IMR-90 (cell line): ENCODE measurements at regions not wholly inside any gene's neighbourhood (a gene's known extent, or its start where the extent isn't known, plus 50 kb on each side); places are given as distances from the start of the nearest gene placed in this dataset.

Experiments
- ATAC-seq: fragments of 200-7000 bp; cut with Tn5 transposase; 2 replicates; pipeline ENCODE4 v1.9.1; 2020; ENCODE audit warnings: low read depth, mild to moderate bottlenecking, moderate library complexity
- BruUV-seq: library from RNA; stranded (reverse); fragments of 400-500 nt; replicated peaks from 2 replicates; lab custom pipeline; 2021; lab: Mats Ljungman, UMichigan
- CTCF ChIA-PET: fragments of 300-600 bp; formaldehyde crosslinking; extraction: SDS; loops from one replicate; lab custom pipeline; 2021; ENCODE audit warnings: antibody characterized with exemption; lab: Yijun Ruan, JAX
- POLR2A ChIA-PET: fragments of 300-600 bp; sonication (Branson Sonifier 250); formaldehyde crosslinking; loops from one replicate; lab custom pipeline; 2022; ENCODE audit warnings: antibody characterized with exemption; ENCODE audit not compliant: unreplicated experiment; lab: Charles Lee
- DNase-seq: peaks from one replicate; pipeline ENCODE4 v3.0.0; 2013
- H2AFZ ChIP-seq: replicated peaks from 2 replicates; pipeline ENCODE3; 2013; ENCODE audit warnings: low read length, mild to moderate bottlenecking; ENCODE audit not compliant: poor library complexity
- H2AK5ac ChIP-seq: 2 replicates; pipeline ENCODE4 v1.6.1; 2013; ENCODE audit warnings: low read depth, low read length, inconsistent platforms
- H2AK9ac ChIP-seq: replicated peaks from 2 replicates; pipeline ENCODE3; 2013; ENCODE audit warnings: mild to moderate bottlenecking, low read depth, low read length, moderate library complexity; ENCODE audit not compliant: poor library complexity
- H2BK120ac ChIP-seq: 2 replicates; pipeline ENCODE4 v1.6.1; 2013; ENCODE audit warnings: low read depth, low read length, inconsistent platforms
- H2BK15ac ChIP-seq: 3 replicates; pipeline ENCODE4 v1.6.1; 2013; ENCODE audit warnings: low read depth, low read length, inconsistent platforms
- H2BK20ac ChIP-seq: 2 replicates; pipeline ENCODE4 v1.6.1; 2013; ENCODE audit warnings: low read depth, mild to moderate bottlenecking, inconsistent platforms, low read length, moderate library complexity
- H2BK5ac ChIP-seq: 2 replicates; pipeline ENCODE4 v1.6.1; 2013; ENCODE audit warnings: mild to moderate bottlenecking, low read depth, low read length, inconsistent platforms; ENCODE audit not compliant: poor library complexity, severe bottlenecking
- H3K14ac ChIP-seq: replicated peaks from 2 replicates; pipeline ENCODE4 v1.6.1; 2013; ENCODE audit warnings: low read depth, low read length, inconsistent platforms
- H3K18ac ChIP-seq: 2 replicates; pipeline ENCODE4 v1.6.1; 2013; ENCODE audit warnings: low read depth, low read length, control low read depth
- H3K23ac ChIP-seq: 2 replicates; pipeline ENCODE4 v1.6.1; 2013; ENCODE audit warnings: low read depth, low read length, inconsistent platforms
- H3K27ac ChIP-seq: 2 replicates; pipeline ENCODE4 v1.5.1; 2013; ENCODE audit warnings: mild to moderate bottlenecking, control low read depth, low read length; ENCODE audit not compliant: insufficient read depth
- H3K27me3 ChIP-seq: 2 replicates; pipeline ENCODE4 v1.6.1; 2013; ENCODE audit warnings: low read length; ENCODE audit not compliant: control insufficient read depth, insufficient read depth
- H3K36me3 ChIP-seq: 2 replicates; pipeline ENCODE4 v1.6.1; 2013; ENCODE audit warnings: low read length, mixed read lengths; ENCODE audit not compliant: control insufficient read depth, insufficient read depth
- H3K4ac ChIP-seq: 2 replicates; pipeline ENCODE4 v1.6.1; 2013; ENCODE audit warnings: low read depth, low read length, inconsistent platforms
- H3K4me1 ChIP-seq: 2 replicates; pipeline ENCODE4 v1.6.1; 2013; ENCODE audit warnings: low read length, mixed read lengths; ENCODE audit not compliant: control insufficient read depth, insufficient read depth
- H3K4me2 ChIP-seq: 2 replicates; pipeline ENCODE4 v1.6.1; 2013; ENCODE audit warnings: low read depth, mild to moderate bottlenecking, control low read depth, low read length, moderate library complexity
- H3K4me3 ChIP-seq: 2 replicates; pipeline ENCODE4 v1.5.1; 2013; ENCODE audit warnings: low read depth, mild to moderate bottlenecking, control low read depth, low read length, moderate library complexity; ENCODE audit not compliant: insufficient read depth
- H3K56ac ChIP-seq: 2 replicates; pipeline ENCODE4 v1.6.1; 2013; ENCODE audit warnings: low read length, inconsistent platforms; ENCODE audit not compliant: insufficient read depth; ENCODE audit errors: extremely low read depth
- H3K79me1 ChIP-seq, 2 experiments: 2 replicates each; pipeline ENCODE4 v1.6.1; 2013; ENCODE audit warnings: low read length in 2 of 2, inconsistent platforms in 1 of 2, low read depth in 1 of 2
- H3K9ac ChIP-seq: 2 replicates; pipeline ENCODE4 v1.6.1; 2013; ENCODE audit warnings: low read depth, low read length, control low read depth
- H3K9me1 ChIP-seq: 2 replicates; pipeline ENCODE4 v1.6.1; 2013; ENCODE audit warnings: low read length, inconsistent platforms; ENCODE audit not compliant: insufficient read depth
- H3K9me3 ChIP-seq: 2 replicates; pipeline ENCODE4 v1.6.1; 2013; ENCODE audit warnings: low read length; ENCODE audit not compliant: control insufficient read depth, insufficient read depth
- H4K20me1 ChIP-seq: 2 replicates; pipeline ENCODE4 v1.6.1; 2013; ENCODE audit warnings: low read length, inconsistent platforms; ENCODE audit not compliant: insufficient read depth
- H4K5ac ChIP-seq: 2 replicates; pipeline ENCODE4 v1.6.1; 2013; ENCODE audit warnings: mild to moderate bottlenecking, low read depth, low read length, control low read depth
- H4K8ac ChIP-seq, 2 experiments: 2 replicates each; pipeline ENCODE4 v1.6.1; 2013; ENCODE audit warnings: low read depth in 2 of 2, low read length in 2 of 2, control low read depth in 1 of 2, inconsistent platforms in 1 of 2
- H4K91ac ChIP-seq: 2 replicates; pipeline ENCODE4 v1.6.1; 2013; ENCODE audit warnings: low read depth, low read length, inconsistent platforms; ENCODE audit not compliant: insufficient read depth
- WGBS, 2 experiments: methylation state at CpG; one replicate each; pipeline versions ENCODE4 v1.1.5 to v1.1.7; 2013; ENCODE audit warnings: missing lambda C conversion rate in 2 of 2; ENCODE audit not compliant: insufficient read length in 1 of 2; ENCODE audit errors: extremely low coverage in 2 of 2; 5-methylcytosine and 5-hydroxymethylcytosine counted together
- dilution Hi-C: fragments of 300-500 bp; cut with HindIII; formaldehyde crosslinking; loops from one replicate; pipeline ENCODE4 v1.14.3; 2018; ENCODE audit warnings: low sequenced_read_pairs; ENCODE audit not compliant: unreplicated experiment
- in situ Hi-C: fragments of 300-500 bp; cut with MboI; formaldehyde crosslinking; loops from 3 replicates; pipeline ENCODE4 v1.14.3; 2019; ENCODE audit warnings: low sequenced_read_pairs, inconsistent platforms, mixed read lengths
- intact Hi-C: fragments of 100-400 bp; cut with micrococcal nuclease; formaldehyde crosslinking; loops from 2 replicates; pipeline ENCODE4 v1.10.0; 2022
- TF ChIP-seq, protein P1 (sequence below): conservative IDR thresholded peaks from 2 replicates; pipeline ENCODE4 v1.5.1; 2012; ENCODE audit warnings: mild to moderate bottlenecking, low read depth, low read length, improper control_type of control experiment

- Histone ChIP-seq H4K20me1 (no peaks in the 10 kb centered on the region), H3K14ac (no peak overlapping the region), H2AK5ac (no peak overlapping the region), H3K36me3 (no peaks in the 10 kb centered on the region), H4K5ac (no peak overlapping the region), H3K9me3 (peaks cover 5% of the 10 kb centered on the region; the same call in 1 of the 2 replicates), H2BK20ac (no peak overlapping the region), H3K9me1 (no peaks in the 10 kb centered on the region), H3K27ac (no peak overlapping the region), H2BK120ac (no peak overlapping the region), H4K8ac (no peak overlapping the region), H3K4ac (no peak overlapping the region), H3K4me3 (no peak overlapping the region), H3K18ac (no peak overlapping the region), H3K27me3 (no peaks in the 10 kb centered on the region), H3K23ac (no peak overlapping the region), H2AK9ac (no peak overlapping the region), H3K56ac (no peak overlapping the region), H2BK5ac (no peak overlapping the region), H2AFZ (no peak overlapping the region), H3K9ac (no peak overlapping the region), H2BK15ac (no peak overlapping the region), H3K79me1 (no peaks in the 10 kb centered on the region), H3K4me1 (no peaks in the 10 kb centered on the region), H3K4me2 (no peak overlapping the region), H4K91ac (no peak overlapping the region)
- no peak for DNase-seq
- WGBS, 2 experiments = no CpG with 5 or more reads among the region's 1 CpG
- BruUV-seq = no TSS peak
- dilution Hi-C loops (no loop called here), intact Hi-C loops (no loop called here), in situ Hi-C loops (no loop called here)
- CTCF ChIA-PET = no interaction called here
- no peak for ATAC-seq
- POLR2A ChIA-PET = no interaction called here
- TF ChIP-seq, protein P1, sequence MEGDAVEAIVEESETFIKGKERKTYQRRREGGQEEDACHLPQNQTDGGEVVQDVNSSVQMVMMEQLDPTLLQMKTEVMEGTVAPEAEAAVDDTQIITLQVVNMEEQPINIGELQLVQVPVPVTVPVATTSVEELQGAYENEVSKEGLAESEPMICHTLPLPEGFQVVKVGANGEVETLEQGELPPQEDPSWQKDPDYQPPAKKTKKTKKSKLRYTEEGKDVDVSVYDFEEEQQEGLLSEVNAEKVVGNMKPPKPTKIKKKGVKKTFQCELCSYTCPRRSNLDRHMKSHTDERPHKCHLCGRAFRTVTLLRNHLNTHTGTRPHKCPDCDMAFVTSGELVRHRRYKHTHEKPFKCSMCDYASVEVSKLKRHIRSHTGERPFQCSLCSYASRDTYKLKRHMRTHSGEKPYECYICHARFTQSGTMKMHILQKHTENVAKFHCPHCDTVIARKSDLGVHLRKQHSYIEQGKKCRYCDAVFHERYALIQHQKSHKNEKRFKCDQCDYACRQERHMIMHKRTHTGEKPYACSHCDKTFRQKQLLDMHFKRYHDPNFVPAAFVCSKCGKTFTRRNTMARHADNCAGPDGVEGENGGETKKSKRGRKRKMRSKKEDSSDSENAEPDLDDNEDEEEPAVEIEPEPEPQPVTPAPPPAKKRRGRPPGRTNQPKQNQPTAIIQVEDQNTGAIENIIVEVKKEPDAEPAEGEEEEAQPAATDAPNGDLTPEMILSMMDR = no peak
These were observed 122.0 kb upstream of the ONECUT1 start for GRCh38 chr15:52912172-52912571.
